ENCODE measurements at regions not wholly inside any gene's neighbourhood (a gene's known extent, or its start where the extent isn't known, plus 50 kb on each side); places are given as distances from the start of the nearest gene placed in this dataset.

DNA sequence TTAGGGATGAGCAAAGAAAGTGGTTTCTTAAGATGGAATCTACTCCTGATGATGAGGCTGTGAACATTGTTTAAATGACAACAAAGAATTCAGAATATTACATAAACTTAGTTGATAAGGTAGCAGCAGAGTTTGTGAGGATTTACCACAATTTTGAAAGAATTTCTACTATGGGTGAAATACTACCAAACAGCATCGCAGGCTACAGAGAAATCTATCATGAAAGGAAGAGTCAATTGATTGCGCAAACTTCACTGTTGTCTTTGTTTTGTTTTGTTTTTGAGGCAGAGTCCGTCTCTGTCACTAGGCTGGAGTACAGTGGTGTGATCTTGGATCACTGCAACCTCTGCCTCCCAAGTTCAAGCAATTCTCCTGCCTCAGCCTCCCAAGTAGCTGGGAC, 107.4 kb upstream of the SLC6A6 start:
- WGBS, 2 experiments (ENCODE audit: extremely low coverage in 2 of 2, insufficient read length in 1 of 2), result no CpG with 5 or more reads among the region's 3 CpGs
- ChIA-PET POLR2A (ENCODE audit: unreplicated experiment) (no interaction called here), CTCF (no interaction called here)
- H3K4ac ChIP-seq (ENCODE audit: low read depth, low read length), result no peak overlapping the region
- H2BK5ac ChIP-seq (ENCODE audit: low read depth, low read length, poor library complexity, severe bottlenecking), result no peak overlapping the region
- in situ Hi-C loops (cut with MboI; ENCODE audit: low sequenced_read_pairs) (no loop called here), dilution Hi-C loops (cut with HindIII; ENCODE audit: low sequenced_read_pairs, unreplicated experiment) (no loop called here), intact Hi-C loops (cut with micrococcal nuclease) (no loop called here)
- H2BK120ac ChIP-seq (ENCODE audit: low read depth, low read length), result no peak overlapping the region
- no peaks in the 10 kb centered on the region for H4K20me1 ChIP-seq (ENCODE audit: insufficient read depth, low read length)
- DNase-seq, result no peak
- no peaks in the 10 kb centered on the region for H3K9me3 ChIP-seq (ENCODE audit: control insufficient read depth, insufficient read depth, low read length)
- TF ChIP-seq POLR2A (IDR thresholded peaks at IDR 0.05; ENCODE audit: low read depth, low read length) (no peak), CEBPB (IDR thresholded peaks at IDR 0.05; ENCODE audit: low read depth, low read length) (peak; percentile 74), SMC3 (IDR thresholded peaks at IDR 0.05; ENCODE audit: low read depth, low read length) (no peak)
- H3K23ac ChIP-seq (ENCODE audit: low read depth, low read length), result no peak overlapping the region
- no peak overlapping the region for H3K14ac ChIP-seq (replicated peaks; ENCODE audit: low read depth, low read length)
- H4K5ac ChIP-seq (ENCODE audit: low read depth, low read length), result no peak overlapping the region
- H3K4me2 ChIP-seq (ENCODE audit: low read depth, low read length), result no peak overlapping the region
- H2BK15ac ChIP-seq (ENCODE audit: low read depth, low read length), result no peak overlapping the region
- no peaks in the 10 kb centered on the region for H3K79me1 ChIP-seq (ENCODE audit: low read depth in 1 of 2, low read length in 2 of 2)
- no peak for ATAC-seq (ENCODE audit: low read depth)
- peaks cover 8% of the 10 kb centered on the region for H3K27me3 ChIP-seq (ENCODE audit: control insufficient read depth, insufficient read depth, low read length)
- H3K27ac ChIP-seq (ENCODE audit: insufficient read depth, low read length), result no peak overlapping the region
- no peak overlapping the region for H3K18ac ChIP-seq (ENCODE audit: low read depth, low read length)
- no peak overlapping the region for H4K91ac ChIP-seq (ENCODE audit: insufficient read depth, low read depth, low read length)
- no peak overlapping the region for H3K4me3 ChIP-seq (ENCODE audit: insufficient read depth, low read depth, low read length)
- H4K8ac ChIP-seq (ENCODE audit: low read depth in 2 of 2, low read length in 2 of 2), result no peak overlapping the region
- peaks cover 2% of the 10 kb centered on the region; the same call in 1 of the 2 replicates for H3K9me1 ChIP-seq (ENCODE audit: insufficient read depth, low read length)
- no peak overlapping the region for H2AFZ ChIP-seq (replicated peaks; ENCODE audit: low read length, poor library complexity)
- H2AK5ac ChIP-seq (ENCODE audit: low read depth, low read length), result no peak overlapping the region
- no TSS peak for BruUV-seq (replicated peaks)
- peaks cover 3% of the 10 kb centered on the region; the same call in 1 of the 2 replicates for H3K4me1 ChIP-seq (ENCODE audit: control insufficient read depth, insufficient read depth, low read length)
- no peak overlapping the region for H3K9ac ChIP-seq (ENCODE audit: low read depth, low read length)
- H2BK20ac ChIP-seq (ENCODE audit: low read depth, low read length), result no peak overlapping the region
- no peak overlapping the region for H2AK9ac ChIP-seq (replicated peaks; ENCODE audit: low read depth, low read length, poor library complexity)
- no peaks in the 10 kb centered on the region for H3K36me3 ChIP-seq (ENCODE audit: control insufficient read depth, insufficient read depth, low read length)
- no peak overlapping the region for H3K56ac ChIP-seq (ENCODE audit: extremely low read depth, insufficient read depth, low read length)
